GM18508 (cell line): ENCODE measurements at regions not wholly inside any gene's neighbourhood (a gene's known extent, or its start where the extent isn't known, plus 50 kb on each side); places are given as distances from the start of the nearest gene placed in this dataset.
"Not testable (repeated sequence)": the region's sequence is repeated elsewhere in the genome, so short reads cannot be mapped to it uniquely, and the experiment has no call there.

Experiments used
- ATAC-seq: cut with Tn5 transposase; IDR thresholded peaks from one replicate; pipeline ENCODE4 v1.9.1; 2021; ENCODE audit warnings: moderate number of reproducible peaks; ENCODE audit not compliant: insufficient read depth, unreplicated experiment

GRCh38 chr7:112592565-112593263, 111.9 kb downstream of the LSMEM1 start:
- not testable (repeated sequence) for ATAC-seq

DNA sequence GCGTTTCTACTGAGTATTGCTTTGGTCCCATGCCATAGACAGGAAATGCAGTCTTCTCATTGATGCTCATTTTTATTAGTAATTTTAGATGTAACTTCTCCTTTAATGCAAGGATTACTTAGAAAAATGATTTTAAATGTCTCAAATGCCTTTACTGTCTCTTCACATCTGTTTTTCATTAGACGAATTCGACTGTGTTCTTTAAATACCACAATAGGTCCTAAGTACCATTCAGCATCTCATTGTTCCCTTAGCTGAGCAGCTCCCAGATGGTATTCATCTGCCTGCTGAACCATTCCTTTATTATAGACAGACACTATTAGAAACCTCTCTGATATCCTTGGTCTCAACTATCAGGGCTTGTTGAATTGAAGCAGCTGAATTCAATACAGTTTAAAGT, 113.6 kb downstream of the LSMEM1 start:
- ATAC-seq, result no peak

GRCh38 chr7:112596260-112596659, 115.5 kb downstream of the LSMEM1 start:
- ATAC-seq, result no peak

- no peak for ATAC-seq
Observed at GRCh38 chr7:112596981-112597380, 116.2 kb downstream of the LSMEM1 start.

- no peak for ATAC-seq
Observed at GRCh38 chr7:112603673-112604072, 122.9 kb downstream of the LSMEM1 start.

DNA sequence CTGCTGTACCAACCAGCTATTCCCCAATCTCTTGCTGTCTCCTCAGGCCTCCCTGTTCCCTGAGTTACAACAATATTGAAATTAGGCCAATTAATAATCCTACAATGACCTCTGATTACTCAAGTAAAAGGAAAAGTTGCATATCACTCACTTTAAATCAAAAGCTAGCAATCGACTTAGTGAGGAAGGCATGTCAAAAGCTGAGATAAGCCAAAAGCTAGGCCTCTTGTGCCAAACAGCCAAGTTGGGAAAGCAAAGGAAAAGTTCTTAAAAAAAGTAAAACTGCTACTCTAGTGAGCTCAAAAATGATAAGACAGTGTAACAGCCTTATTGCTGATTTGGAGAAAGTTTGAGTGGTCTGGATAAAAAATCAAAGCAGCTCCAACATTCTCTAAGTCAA, 129.8 kb downstream of the LSMEM1 start:
- no peak for ATAC-seq

GRCh38 chr7:112615701-112616100, 134.9 kb downstream of the LSMEM1 start:
- no peak for ATAC-seq

- no peak for ATAC-seq
Observed at GRCh38 chr7:112616295-112616694, 135.5 kb downstream of the LSMEM1 start.

GRCh38 chr7:112619343-112619742, 138.6 kb downstream of the LSMEM1 start:
- ATAC-seq, result no peak

DNA sequence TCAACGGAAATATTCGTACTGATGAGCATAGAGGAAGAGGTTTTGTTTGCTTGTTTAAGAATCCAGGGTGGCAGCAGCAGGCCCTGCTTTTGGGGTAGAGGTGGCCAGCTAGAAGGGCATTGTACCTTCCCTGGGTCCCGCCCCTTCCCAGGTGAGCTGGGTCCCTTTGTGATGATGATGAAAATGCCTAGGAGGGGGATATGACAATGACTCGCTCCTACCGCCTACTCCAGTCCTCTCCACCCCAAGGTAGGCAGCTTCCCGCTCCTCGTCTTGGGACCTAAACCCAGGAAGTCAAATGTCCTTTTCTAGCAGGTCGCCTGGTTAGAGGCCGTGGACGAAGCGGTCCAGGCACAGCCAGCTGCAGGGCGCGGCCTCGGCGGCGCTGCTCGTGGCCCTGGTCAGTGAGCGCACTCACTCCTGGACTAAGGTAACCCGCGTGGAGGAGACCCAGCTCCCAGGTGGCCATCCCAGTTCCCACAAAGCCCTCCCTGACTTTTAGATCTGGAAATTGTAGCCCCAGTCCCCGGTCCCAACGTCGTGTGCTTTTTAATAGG, 141.4 kb downstream of the LSMEM1 start:
- no peak for ATAC-seq

GRCh38 chr7:112624416-112624815, 143.6 kb downstream of the LSMEM1 start:
- no peak for ATAC-seq

DNA sequence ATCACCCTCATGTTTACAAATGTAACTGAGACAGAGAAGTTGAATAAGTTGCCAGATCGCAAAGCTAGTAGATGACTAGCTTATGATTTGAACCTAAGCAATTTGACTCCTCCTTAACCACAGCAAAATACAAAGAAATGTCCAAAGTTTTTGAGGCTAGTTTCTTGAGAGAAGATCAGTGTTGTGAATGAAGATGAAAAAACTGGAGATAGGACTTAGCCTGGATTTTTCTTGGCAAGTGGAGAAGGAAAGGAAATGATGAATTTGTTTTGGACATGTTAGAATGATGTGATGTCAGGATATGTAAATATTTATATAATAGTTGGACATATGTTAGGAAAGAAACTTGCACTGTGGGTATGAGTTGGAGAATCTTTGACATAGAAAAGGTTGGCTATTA, 149.8 kb downstream of the LSMEM1 start:
- no peak for ATAC-seq

DNA sequence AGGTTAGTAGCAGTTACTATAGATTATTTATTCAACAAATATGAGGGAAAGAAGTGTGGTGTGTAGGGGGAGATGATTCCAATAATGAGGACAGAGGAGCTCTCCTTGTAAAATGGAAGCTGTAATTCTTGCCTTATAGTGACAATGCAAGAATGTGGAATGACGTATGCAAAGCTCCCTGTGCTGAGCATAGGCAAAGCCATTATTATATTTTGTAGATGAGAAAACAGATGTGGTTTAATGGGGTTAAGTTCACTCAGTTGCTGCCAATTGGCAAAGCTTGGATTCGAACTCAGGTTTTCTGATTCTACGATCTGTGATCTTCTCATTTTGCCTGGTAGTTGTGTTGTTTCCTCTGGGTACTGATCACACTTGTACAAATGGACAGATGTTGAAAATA, 153.3 kb downstream of the LSMEM1 start:
- ATAC-seq, result no peak

- no peak for ATAC-seq
Observed at GRCh38 chr7:112635742-112636141, 154.5 kb downstream of the TMEM168 start.

DNA sequence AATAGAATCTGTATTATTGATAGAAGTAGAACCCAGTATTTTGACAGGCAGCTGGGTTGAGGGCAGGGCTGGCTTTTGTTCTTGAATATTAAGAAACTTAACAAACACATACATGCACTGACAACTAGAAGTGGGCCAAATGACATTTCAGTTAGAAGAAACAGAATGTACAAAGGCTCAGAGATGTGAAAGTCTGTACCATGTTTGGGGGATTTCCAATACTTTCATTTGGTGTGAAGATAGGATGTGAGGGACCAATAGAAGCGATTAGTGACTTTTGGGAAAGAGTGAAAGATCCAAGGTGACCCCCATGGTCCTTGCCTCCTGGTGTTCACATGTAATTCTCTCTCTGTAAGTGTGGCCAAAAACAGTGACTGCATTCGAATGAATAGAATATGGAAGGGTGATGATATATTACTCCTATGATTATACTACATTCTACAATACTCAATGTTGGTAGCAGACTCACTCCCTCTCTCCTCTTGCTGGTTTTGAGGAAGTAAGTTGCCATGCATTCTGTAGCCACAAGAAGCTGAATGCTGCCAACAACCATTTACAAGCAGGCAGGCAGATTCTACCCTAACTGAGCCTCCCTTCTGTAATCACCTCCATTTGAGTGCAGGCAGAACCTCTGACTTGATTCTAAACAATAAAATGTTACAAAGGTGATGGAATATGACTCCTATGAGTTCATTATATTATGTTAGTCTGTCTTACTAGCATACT, 151.4 kb downstream of the TMEM168 start:
- ATAC-seq, result no peak

GRCh38 chr7:112640685-112641084, 149.5 kb downstream of the TMEM168 start:
- ATAC-seq, result no peak

DNA sequence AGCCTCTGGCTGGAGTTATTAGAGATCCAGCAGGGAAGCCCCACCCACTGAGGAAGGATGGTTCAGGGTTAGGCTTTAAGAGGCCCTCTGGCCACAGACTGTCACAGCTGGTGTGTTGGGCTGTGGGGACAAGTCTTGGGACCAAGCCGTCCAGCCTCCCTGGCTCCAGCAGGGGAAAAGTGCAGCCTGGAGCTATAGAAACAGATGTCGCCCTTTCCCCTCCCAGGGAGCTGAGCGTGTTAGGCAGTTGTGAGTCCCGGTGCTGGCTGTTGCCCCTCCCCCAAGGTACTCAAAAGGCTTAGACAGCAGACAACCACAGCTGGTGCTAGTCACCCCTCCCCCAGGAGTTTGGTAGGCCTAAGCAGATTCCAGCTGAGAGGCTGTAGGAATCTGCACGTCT, 143.4 kb downstream of the TMEM168 start:
- ATAC-seq, result no peak

- no peak for ATAC-seq
Observed at GRCh38 chr7:112648781-112649180, 141.4 kb downstream of the TMEM168 start.

DNA sequence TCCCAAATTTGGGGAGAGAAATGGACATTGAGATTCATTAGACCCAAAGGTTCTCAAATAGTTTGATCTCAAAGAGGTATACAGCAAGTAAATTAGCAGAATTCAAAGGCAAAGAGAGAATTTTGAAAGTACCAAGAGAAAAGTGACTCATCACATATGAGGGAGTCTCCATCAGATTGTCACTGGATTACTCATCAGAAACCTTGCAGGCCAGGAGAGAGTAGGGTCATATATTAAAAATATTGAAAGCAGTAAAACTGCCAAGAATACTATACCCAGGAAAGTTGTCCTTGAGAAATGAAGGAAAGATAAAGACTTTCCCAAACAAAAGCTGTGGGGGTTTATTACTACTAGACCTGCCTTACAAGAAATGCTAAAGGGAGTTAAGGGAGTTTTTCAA, 140.6 kb downstream of the TMEM168 start:
- no peak for ATAC-seq

- ATAC-seq, result no peak
Observed at GRCh38 chr7:112654322-112655216, 135.6 kb downstream of the TMEM168 start.

GRCh38 chr7:112665709-112666108, 124.5 kb downstream of the TMEM168 start:
- no peak for ATAC-seq
